CD14-positive monocyte (primary cell): ENCODE measurements at regions not wholly inside any gene's neighbourhood (a gene's known extent, or its start where the extent isn't known, plus 50 kb on each side); places are given as distances from the start of the nearest gene placed in this dataset.
"Not testable (repeated sequence)": the region's sequence is repeated elsewhere in the genome, so short reads cannot be mapped to it uniquely, and the experiment has no call there.

Experiments
- DNase-seq, 3 donors: peaks; one replicate each; pipeline ENCODE4 v3.0.0-alpha.2; 2011 to 2022
- H2AFZ ChIP-seq: 2 replicates; pipeline ENCODE4 v1.6.0; 2012; ENCODE audit warnings: mild to moderate bottlenecking, low read depth, low read length, inconsistent platforms; ENCODE audit not compliant: insufficient read depth, poor library complexity, severe bottlenecking
- H3K27ac ChIP-seq, 2 donors: 1 replicate in 1 of 2; 2 replicates in 1 of 2; pipeline ENCODE4 v1.5.1; 2012 to 2013; ENCODE audit warnings: low read length in 2 of 2, control low read depth in 1 of 2, inconsistent platforms in 1 of 2, low read depth in 1 of 2, mild to moderate bottlenecking in 1 of 2
- H3K27me3 ChIP-seq, 2 donors: one replicate each; pipeline versions ENCODE4 v1.6.0 to v1.6.1; 2011 to 2013; ENCODE audit warnings: low read length in 2 of 2; ENCODE audit not compliant: control insufficient read depth in 2 of 2, insufficient read depth in 2 of 2
- H3K36me3 ChIP-seq, 2 donors: replicated peaks in 1 of 2; 1 replicate in 1 of 2; 2 replicates in 1 of 2; pipeline versions ENCODE4 v1.5.1 to v1.6.1; 2012 to 2013; ENCODE audit warnings: low read length in 2 of 2, control low read depth in 1 of 2, inconsistent platforms in 1 of 2, mild to moderate bottlenecking in 1 of 2; ENCODE audit not compliant: insufficient read depth in 2 of 2, control insufficient read depth in 1 of 2
- H3K4me1 ChIP-seq, 2 donors: 1 replicate in 1 of 2; 2 replicates in 1 of 2; pipeline versions ENCODE4 v1.5.1 to v1.6.1; 2012 to 2013; ENCODE audit warnings: low read length in 2 of 2, control low read depth in 1 of 2, inconsistent platforms in 1 of 2, mild to moderate bottlenecking in 1 of 2, moderate library complexity in 1 of 2; ENCODE audit not compliant: insufficient read depth in 2 of 2, control insufficient read depth in 1 of 2
- H3K4me2 ChIP-seq: replicated peaks from 2 replicates; pipeline ENCODE3; 2012; ENCODE audit warnings: low read length, moderate library complexity, mild to moderate bottlenecking; ENCODE audit not compliant: poor library complexity, severe bottlenecking; ENCODE audit errors: extremely low read depth
- H3K4me3 ChIP-seq, 3 experiments: fragments of 200-600 bp in 1 of 3; sonication (generic) in 1 of 3; replicated peaks in 1 of 3; 1 replicate in 2 of 3; 2 replicates in 1 of 3; pipeline ENCODE4 v1.5.1; 2011 to 2013; ENCODE audit warnings: low read length in 3 of 3, mild to moderate bottlenecking in 3 of 3, control low read depth in 2 of 3, low read depth in 2 of 3, inconsistent platforms in 1 of 3, moderate library complexity in 1 of 3
- H3K79me2 ChIP-seq: 2 replicates; pipeline ENCODE4 v1.6.0; 2012; ENCODE audit warnings: mild to moderate bottlenecking, control low read depth, inconsistent platforms, low read length, moderate library complexity; ENCODE audit not compliant: insufficient read depth
- H3K9ac ChIP-seq: 2 replicates; pipeline ENCODE4 v1.6.0; 2017; ENCODE audit warnings: low read length, mild to moderate bottlenecking; ENCODE audit not compliant: insufficient read depth, poor library complexity, severe bottlenecking
- H3K9me3 ChIP-seq, 2 donors: replicated peaks in 1 of 2; 1 replicate in 1 of 2; 2 replicates in 1 of 2; pipeline versions ENCODE4 v1.5.1 to v1.6.1; 2012 to 2013; ENCODE audit warnings: low read length in 2 of 2, control low read depth in 1 of 2; ENCODE audit not compliant: control insufficient read depth in 1 of 2, insufficient read depth in 1 of 2
- H4K20me1 ChIP-seq: 2 replicates; pipeline ENCODE4 v1.6.0; 2012; ENCODE audit warnings: mild to moderate bottlenecking, low read length, control low read depth, moderate library complexity; ENCODE audit not compliant: insufficient read depth
- H3K27ac Mint-ChIP-seq, 7 donors: one replicate each; pipeline ENCODE4 v1.8.0; 2020; ENCODE audit warnings: mild to moderate bottlenecking in 7 of 7, mixed read lengths in 7 of 7, moderate library complexity in 6 of 7, inconsistent platforms in 2 of 7
- H3K27me3 Mint-ChIP-seq, 3 donors: one replicate each; pipeline ENCODE4 v1.8.0; 2021 to 2022; ENCODE audit warnings: low read depth in 3 of 3, mild to moderate bottlenecking in 3 of 3, mixed read lengths in 3 of 3, moderate library complexity in 3 of 3, inconsistent platforms in 1 of 3
- H3K36me3 Mint-ChIP-seq, 2 donors: one replicate each; pipeline ENCODE4 v1.8.0; 2020; ENCODE audit warnings: mixed read lengths in 2 of 2, inconsistent platforms in 1 of 2, mild to moderate bottlenecking in 1 of 2
- H3K4me1 Mint-ChIP-seq: one replicate; pipeline ENCODE4 v1.8.0; 2020; ENCODE audit warnings: mild to moderate bottlenecking, mixed read lengths
- H3K4me3 Mint-ChIP-seq, 2 donors: one replicate each; pipeline ENCODE4 v1.8.0; 2020; ENCODE audit warnings: mild to moderate bottlenecking in 2 of 2, mixed read lengths in 2 of 2, moderate library complexity in 1 of 2
- H3K9me3 Mint-ChIP-seq, 7 donors: one replicate each; pipeline ENCODE4 v1.8.0; 2020 to 2022; ENCODE audit warnings: mixed read lengths in 7 of 7, mild to moderate bottlenecking in 6 of 7, moderate library complexity in 6 of 7, inconsistent platforms in 2 of 7
- CTCF ChIP-seq: fragments of 200-600 bp; IDR thresholded peaks from one replicate; pipeline ENCODE4 v1.8.0; 2022; ENCODE audit warnings: antibody characterized with exemption, mild to moderate bottlenecking
- WGBS: methylation state at CpG from one replicate; pipeline ENCODE4 v1.1.5; 2013; ENCODE audit warnings: missing lambda C conversion rate; ENCODE audit not compliant: insufficient coverage; 5-methylcytosine and 5-hydroxymethylcytosine counted together
- intact Hi-C, 2 donors: fragments of 100-400 bp; cut with micrococcal nuclease; formaldehyde crosslinking; loops; one replicate each; pipeline versions ENCODE4 v1.15.0 to v1.15.1; 2023

DNA sequence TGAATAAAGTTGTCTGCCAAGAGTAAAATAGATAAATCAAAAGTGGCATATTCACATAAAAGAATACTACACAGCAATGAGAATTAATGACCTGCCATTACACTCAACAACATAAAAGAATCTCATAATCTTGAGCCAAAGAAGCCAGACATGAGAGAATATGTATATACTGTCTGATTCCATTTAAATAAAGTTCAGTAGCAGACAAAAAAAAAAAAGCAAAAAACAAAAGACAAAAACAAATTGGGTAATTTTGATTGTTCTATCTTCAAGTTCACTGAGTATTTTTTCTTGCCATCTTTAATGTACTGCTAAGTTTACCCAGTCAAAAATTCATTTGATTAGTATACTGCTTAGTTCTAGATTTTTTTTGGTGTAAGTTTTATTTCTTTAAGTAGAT, 87.9 kb upstream of the TRPC7 start:
- no peak overlapping the region for H3K27ac ChIP-seq
- H3K9me3 Mint-ChIP-seq: peaks cover 0 to 3% (median 2%) of the 10 kb centered on the region in 7 donors
- H3K4me3 Mint-ChIP-seq: no peak overlapping the region
- no peak overlapping the region for H3K27ac Mint-ChIP-seq
- H3K27me3 Mint-ChIP-seq: peaks cover 0 to 2% (median 0%) of the 10 kb centered on the region in 3 donors
- H3K79me2 ChIP-seq: no peaks in the 10 kb centered on the region
- no peak overlapping the region for H2AFZ ChIP-seq
- no peaks in the 10 kb centered on the region for H3K4me1 Mint-ChIP-seq
- no peak for TF ChIP-seq CTCF
- H4K20me1 ChIP-seq: no peaks in the 10 kb centered on the region
- H3K4me2 ChIP-seq: no peak overlapping the region
- H3K27me3 ChIP-seq: no peaks in the 10 kb centered on the region
- no peaks in the 10 kb centered on the region for H3K9me3 ChIP-seq
- no peak for DNase-seq
- no peaks in the 10 kb centered on the region for H3K36me3 Mint-ChIP-seq
- no peak overlapping the region for H3K4me3 ChIP-seq
- H3K4me1 ChIP-seq: no peaks in the 10 kb centered on the region
- H3K9ac ChIP-seq: no peak overlapping the region
- intact Hi-C loops: no loop called here
- no peaks in the 10 kb centered on the region for H3K36me3 ChIP-seq

- H3K27ac Mint-ChIP-seq, H3K36me3 Mint-ChIP-seq, H3K9ac ChIP-seq, H3K27ac ChIP-seq, H3K36me3 ChIP-seq, H2AFZ ChIP-seq, intact Hi-C loops, DNase-seq, H3K27me3 Mint-ChIP-seq, H3K4me3 Mint-ChIP-seq, H3K4me3 ChIP-seq, H3K4me2 ChIP-seq, H4K20me1 ChIP-seq, H3K27me3 ChIP-seq, H3K4me1 Mint-ChIP-seq, H3K79me2 ChIP-seq, H3K4me1 ChIP-seq: not testable (repeated sequence)
- H3K9me3 ChIP-seq: peaks cover 0 to 27% of the 10 kb centered on the region in 2 donors
- no CpG with 5 or more reads among the region's 2 CpGs for WGBS
- H3K9me3 Mint-ChIP-seq: peaks cover 2 to 22% (median 11%) of the 10 kb centered on the region in 7 donors
Measured at GRCh38 chr5:136447576-136447975, 82.2 kb upstream of the TRPC7 start.
